HL-60/S4 treated with retinoic acid at 250 ng/mL for 4 days and 3 days (cell line): ENCODE measurements at regions not wholly inside any gene's neighbourhood (a gene's known extent, or its start where the extent isn't known, plus 50 kb on each side); places are given as distances from the start of the nearest gene placed in this dataset.

ENCODE experiments used
- in situ Hi-C: fragments of 300-500 bp; cut with MboI; formaldehyde crosslinking; loops from 2 replicates; pipeline ENCODE4 v1.7.0; 2022; ENCODE audit warnings: low sequenced_read_pairs

DNA sequence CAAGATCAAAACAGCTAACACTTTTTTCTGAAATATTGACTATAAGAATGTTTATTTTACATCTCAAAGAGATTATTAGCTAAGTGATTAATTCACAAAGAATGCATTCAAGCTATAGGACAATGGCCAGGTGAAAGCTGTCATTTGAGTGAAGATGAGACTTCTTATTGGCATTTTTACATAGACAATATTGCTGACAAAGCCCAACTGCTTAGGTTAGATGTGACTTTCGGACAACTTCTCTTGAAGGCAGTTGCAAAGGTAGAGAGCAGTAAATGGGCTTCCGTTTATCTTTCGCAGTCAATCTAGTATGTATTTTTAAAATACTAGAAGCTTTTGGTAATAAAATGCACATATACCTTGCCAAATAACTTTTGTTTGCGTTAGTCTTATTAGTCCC lies 1041.3 kb downstream of the AMY1C start:
- in situ Hi-C loops: loop anchor here (25.0 kb wide), 1 partner anchor 996 kb away; no protein-coding TSS in a partner anchor

DNA sequence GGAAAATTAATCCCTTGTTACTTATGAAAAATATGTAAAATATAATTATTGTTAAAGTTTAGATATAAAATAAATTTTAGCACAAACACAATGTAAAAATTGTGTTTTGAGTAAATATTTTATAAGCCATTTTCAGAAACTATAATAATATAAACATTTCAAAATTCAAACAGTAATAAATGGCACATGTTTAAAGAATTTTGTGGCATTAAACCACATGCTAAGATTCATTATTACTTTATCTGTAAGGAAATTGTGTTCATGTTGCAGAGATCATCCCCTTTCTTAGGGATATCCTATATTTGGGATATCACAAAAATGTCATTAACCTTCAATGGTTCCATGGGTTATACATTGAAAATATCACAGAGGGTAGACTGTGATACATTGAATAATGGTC lies 1044.3 kb downstream of the AMY1C start:
- in situ Hi-C loops: loop anchor here (25.0 kb wide), 1 partner anchor 993 kb away; no protein-coding TSS in a partner anchor

DNA sequence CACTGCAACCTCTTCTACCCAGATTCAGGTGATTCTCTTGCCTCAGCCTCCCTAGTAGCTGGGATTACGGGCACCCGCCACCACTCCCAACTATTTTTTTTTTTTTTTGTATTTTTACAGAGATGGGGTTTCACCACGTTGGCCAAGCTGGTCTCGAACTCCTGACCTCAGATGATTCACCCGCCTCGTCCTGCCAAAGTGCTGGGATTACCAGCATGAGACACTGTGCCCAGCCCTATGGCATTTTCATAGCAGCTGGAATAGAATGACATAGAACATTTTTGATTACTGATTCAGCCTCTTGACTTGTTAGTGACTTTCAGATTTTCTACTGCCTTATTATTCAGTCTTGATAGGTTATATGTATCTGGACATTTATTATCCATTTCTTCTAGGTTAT lies 1046.2 kb downstream of the AMY1C start:
- in situ Hi-C loops: loop anchor here (25.0 kb wide), 1 partner anchor 991 kb away; no protein-coding TSS in a partner anchor

DNA sequence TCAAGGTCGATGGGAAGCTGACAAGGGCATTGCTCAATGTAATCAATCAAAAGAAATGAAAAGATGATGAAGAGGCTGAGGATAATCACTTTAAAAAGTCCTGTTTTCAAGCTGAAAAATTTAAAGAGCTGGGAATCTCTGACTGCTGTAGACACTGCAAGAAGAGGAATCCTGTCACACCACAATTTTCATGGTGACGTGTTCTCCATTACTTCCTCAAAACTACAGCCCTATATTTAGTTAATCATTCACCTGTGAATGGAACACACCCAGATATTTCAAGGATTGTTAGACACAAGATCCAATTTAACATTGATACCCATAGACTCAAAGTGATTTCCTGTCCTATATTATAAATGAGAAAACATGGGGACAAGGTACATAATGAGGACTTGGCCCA lies 1048.3 kb downstream of the AMY1C start:
- in situ Hi-C loops: loop anchor here (25.0 kb wide), 1 partner anchor 989 kb away; no protein-coding TSS in a partner anchor

DNA sequence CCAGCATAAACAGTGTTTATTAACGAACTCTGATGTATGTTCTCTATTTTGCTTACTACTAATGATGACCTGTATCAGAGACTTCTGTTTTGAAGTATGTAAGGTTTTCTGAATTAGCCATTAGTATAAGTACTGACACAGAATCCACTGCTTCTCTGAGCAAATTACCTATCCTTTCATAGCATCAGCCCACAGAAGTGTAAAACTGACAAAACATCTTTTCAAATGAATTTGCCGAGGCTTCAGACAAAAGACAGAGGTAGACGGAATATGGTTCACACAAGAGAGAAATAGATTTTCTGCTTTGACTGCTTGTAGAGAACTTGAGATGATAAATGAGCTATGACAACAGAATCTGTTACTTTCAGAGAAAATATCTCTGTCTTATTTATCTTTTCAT lies 1051.6 kb downstream of the AMY1C start:
- in situ Hi-C loops: no loop called here

DNA sequence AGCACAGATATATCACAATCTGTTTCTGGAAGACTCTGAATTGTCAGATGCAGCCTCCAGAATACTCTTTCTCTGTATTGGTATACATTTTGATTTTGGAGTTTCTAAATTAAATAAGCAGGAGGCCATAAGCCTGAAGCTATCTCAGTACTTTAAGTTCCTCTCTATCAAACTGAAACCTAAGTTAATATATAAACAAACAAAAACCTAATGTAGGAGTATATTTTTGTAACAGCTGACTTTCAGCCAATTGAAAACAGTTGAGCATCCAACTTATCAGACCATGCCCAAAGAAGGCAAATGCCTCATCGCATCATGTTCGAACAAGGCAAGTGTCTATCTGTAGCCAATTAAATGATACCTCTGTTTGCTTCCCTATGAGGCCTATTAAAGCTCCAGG lies 1054.4 kb downstream of the AMY1C start:
- in situ Hi-C loops: no loop called here

DNA sequence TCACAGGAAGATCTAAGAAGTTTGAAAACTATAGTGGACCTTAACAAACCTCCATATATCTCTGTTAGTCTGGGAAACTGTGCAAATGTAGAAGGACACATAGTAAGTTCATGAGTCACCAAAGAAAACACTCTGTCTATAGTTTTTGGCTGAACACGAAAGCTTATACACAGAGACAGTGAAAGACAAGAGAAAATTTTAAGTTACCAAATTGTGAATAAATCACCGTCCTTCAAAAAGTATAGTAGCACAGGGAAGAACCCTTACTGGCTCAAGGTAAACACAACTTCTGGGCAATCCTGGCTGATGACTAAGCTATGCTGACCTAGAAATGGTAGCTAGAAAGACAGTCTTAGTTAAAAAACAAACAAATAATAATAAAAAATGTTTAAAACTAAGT lies 1057.9 kb downstream of the AMY1C start:
- in situ Hi-C loops: no loop called here

- in situ Hi-C loops: no loop called here
These were observed 1075.7 kb downstream of the AMY1C start for GRCh38 chr1:104825401-104825800.

GRCh38 chr1:104830534-104830933 lies 1080.8 kb downstream of the AMY1C start:
- in situ Hi-C loops: no loop called here

GRCh38 chr1:104852151-104852550 lies 1102.5 kb downstream of the AMY1C start:
- in situ Hi-C loops: no loop called here

- in situ Hi-C loops: no loop called here
These were observed 1103.6 kb downstream of the AMY1C start for GRCh38 chr1:104853276-104853675.

DNA sequence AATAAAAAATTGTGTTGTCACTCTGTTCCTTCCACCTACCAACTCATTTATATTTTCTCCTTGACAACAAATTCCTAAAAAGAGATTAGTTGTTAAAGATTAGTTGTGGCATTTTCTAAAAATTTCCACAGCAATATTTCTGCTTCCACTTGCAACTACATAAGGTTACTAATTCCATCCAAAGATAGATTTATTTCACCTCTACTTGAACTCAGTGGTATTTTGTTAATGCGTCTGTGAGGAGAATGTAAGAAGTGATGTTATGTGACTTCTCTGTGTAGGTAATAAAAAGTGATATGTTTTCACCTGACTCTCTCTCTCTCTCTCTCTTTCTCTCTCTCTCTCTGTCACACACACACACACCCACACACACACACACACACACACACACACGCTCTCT lies 1104.8 kb downstream of the AMY1C start:
- in situ Hi-C loops: no loop called here

- in situ Hi-C loops: no loop called here
These were observed 1105.9 kb downstream of the AMY1C start for GRCh38 chr1:104855550-104855949.

- in situ Hi-C loops: no loop called here
These were observed 1106.4 kb downstream of the AMY1C start for GRCh38 chr1:104856091-104856490.

DNA sequence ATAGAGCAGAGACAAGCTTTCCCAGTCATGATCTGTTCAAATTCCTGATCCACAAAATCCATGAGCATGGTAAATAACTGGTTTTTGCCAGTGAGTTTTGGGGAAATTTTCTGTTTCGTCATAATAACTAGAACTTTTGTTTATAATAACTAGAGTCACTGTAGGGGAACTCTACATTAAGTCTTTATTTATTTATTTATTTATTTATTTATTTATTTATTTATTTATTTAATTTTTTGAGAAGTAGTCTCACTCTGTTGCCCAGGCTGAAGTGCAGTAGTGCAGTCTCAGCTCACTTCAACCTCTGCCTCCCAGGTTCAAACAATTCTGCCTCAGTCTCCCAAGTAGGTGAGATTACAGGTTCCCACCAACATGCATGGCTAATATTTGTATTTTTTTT lies 1106.8 kb downstream of the AMY1C start:
- in situ Hi-C loops: no loop called here

- in situ Hi-C loops: no loop called here
These were observed 1119.1 kb downstream of the AMY1C start for GRCh38 chr1:104868794-104869193.

DNA sequence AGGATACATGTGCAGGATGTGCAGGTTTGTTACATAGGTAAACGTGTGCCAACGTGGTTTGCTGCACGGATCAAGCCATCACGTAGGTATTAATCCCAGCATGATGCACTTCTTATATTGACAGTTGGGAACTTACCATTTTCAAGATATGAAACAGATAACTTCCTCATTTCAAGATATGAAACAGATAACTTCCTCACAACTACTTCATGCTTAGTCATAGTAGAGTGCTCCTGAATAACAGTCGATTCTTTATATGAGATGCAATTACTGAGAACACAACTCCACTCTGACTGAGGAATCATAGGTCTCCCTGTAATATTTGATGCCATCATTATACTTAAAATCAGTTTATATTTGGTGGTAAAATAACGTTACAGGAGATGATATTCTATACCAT lies 1124.3 kb downstream of the AMY1C start:
- in situ Hi-C loops: no loop called here

DNA sequence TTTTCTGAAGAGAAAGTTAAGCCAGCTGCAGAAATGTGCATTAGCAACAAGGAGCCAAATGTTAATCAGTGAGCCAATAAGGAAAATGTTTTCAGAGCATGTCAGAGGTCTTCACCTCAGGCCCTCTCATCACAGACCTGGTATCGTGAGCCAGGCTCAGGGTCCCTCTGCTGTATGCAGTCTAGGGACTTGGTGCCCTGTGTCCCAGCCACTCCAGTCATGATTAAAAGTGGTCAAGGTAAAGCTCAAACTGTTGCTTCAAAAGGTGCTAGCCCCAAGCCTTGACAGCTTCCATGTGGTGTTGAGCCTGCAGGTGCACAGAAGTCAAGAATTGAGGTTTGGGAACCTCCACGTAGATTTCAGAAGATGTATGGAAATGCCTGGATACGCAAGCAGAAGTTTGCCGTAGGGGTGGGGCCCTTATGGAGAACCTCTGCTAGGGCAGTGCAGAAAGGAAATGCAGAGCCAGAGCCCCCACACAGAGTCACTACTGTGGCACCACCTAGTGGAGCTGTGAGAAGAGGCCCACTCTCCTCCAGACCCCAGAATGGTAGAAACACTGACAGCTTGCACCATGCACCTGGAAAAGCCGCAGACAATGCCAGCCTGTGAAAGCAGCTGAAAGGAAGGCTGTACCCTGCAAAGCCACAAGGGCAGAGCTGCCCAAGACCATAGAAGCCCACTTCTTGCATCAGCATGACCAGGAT lies 1128.7 kb downstream of the AMY1C start:
- in situ Hi-C loops: no loop called here

- in situ Hi-C loops: no loop called here
These were observed 1135.2 kb downstream of the AMY1C start for GRCh38 chr1:104884939-104885338.

DNA sequence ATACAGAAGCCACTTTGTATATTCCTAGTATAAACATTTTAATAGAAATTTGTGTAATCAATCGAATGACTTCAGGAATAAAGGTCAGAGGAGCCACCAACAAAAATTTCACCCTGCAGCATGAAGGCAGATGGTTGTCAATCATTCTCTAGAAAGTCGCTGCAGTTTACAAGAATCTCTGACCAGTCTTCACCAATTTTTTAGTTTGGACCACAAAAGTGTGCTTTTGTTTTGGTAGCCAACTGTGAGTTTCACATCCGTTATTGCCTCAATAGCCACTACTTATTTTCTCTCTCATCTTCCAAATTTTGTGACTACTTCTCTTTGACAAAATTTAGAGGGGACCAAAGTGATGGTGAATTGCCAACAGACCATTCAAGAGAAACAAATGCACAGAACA lies 1155.6 kb downstream of the AMY1C start:
- in situ Hi-C loops: no loop called here

GRCh38 chr1:104906141-104906540 lies 1156.4 kb downstream of the AMY1C start:
- in situ Hi-C loops: no loop called here

- in situ Hi-C loops: no loop called here
These were observed 1169.5 kb downstream of the AMY1C start for GRCh38 chr1:104919188-104919587.

- in situ Hi-C loops: no loop called here
These were observed 1171.8 kb downstream of the AMY1C start for GRCh38 chr1:104921525-104921924.
